IMR-90 (cell line): ENCODE measurements at regions not wholly inside any gene's neighbourhood (a gene's known extent, or its start where the extent isn't known, plus 50 kb on each side); places are given as distances from the start of the nearest gene placed in this dataset.

ENCODE experiments used
- ATAC-seq: fragments of 200-7000 bp; cut with Tn5 transposase; 2 replicates; pipeline ENCODE4 v1.9.1; 2020; ENCODE audit warnings: low read depth, mild to moderate bottlenecking, moderate library complexity
- BruUV-seq: library from RNA; stranded (reverse); fragments of 400-500 nt; replicated peaks from 2 replicates; lab custom pipeline; 2021; lab: Mats Ljungman, UMichigan
- CTCF ChIA-PET: fragments of 300-600 bp; formaldehyde crosslinking; extraction: SDS; loops from one replicate; lab custom pipeline; 2021; ENCODE audit warnings: antibody characterized with exemption; lab: Yijun Ruan, JAX
- POLR2A ChIA-PET: fragments of 300-600 bp; sonication (Branson Sonifier 250); formaldehyde crosslinking; loops from one replicate; lab custom pipeline; 2022; ENCODE audit warnings: antibody characterized with exemption; ENCODE audit not compliant: unreplicated experiment; lab: Charles Lee
- DNase-seq: peaks from one replicate; pipeline ENCODE4 v3.0.0; 2013
- H2AFZ ChIP-seq: replicated peaks from 2 replicates; pipeline ENCODE3; 2013; ENCODE audit warnings: low read length, mild to moderate bottlenecking; ENCODE audit not compliant: poor library complexity
- H2AK5ac ChIP-seq: 2 replicates; pipeline ENCODE4 v1.6.1; 2013; ENCODE audit warnings: low read depth, low read length, inconsistent platforms
- H2AK9ac ChIP-seq: replicated peaks from 2 replicates; pipeline ENCODE3; 2013; ENCODE audit warnings: mild to moderate bottlenecking, low read depth, low read length, moderate library complexity; ENCODE audit not compliant: poor library complexity
- H2BK120ac ChIP-seq: 2 replicates; pipeline ENCODE4 v1.6.1; 2013; ENCODE audit warnings: low read depth, low read length, inconsistent platforms
- H2BK15ac ChIP-seq: 3 replicates; pipeline ENCODE4 v1.6.1; 2013; ENCODE audit warnings: low read depth, low read length, inconsistent platforms
- H2BK20ac ChIP-seq: 2 replicates; pipeline ENCODE4 v1.6.1; 2013; ENCODE audit warnings: low read depth, mild to moderate bottlenecking, inconsistent platforms, low read length, moderate library complexity
- H2BK5ac ChIP-seq: 2 replicates; pipeline ENCODE4 v1.6.1; 2013; ENCODE audit warnings: mild to moderate bottlenecking, low read depth, low read length, inconsistent platforms; ENCODE audit not compliant: poor library complexity, severe bottlenecking
- H3K14ac ChIP-seq: replicated peaks from 2 replicates; pipeline ENCODE4 v1.6.1; 2013; ENCODE audit warnings: low read depth, low read length, inconsistent platforms
- H3K18ac ChIP-seq: 2 replicates; pipeline ENCODE4 v1.6.1; 2013; ENCODE audit warnings: low read depth, low read length, control low read depth
- H3K23ac ChIP-seq: 2 replicates; pipeline ENCODE4 v1.6.1; 2013; ENCODE audit warnings: low read depth, low read length, inconsistent platforms
- H3K27ac ChIP-seq: 2 replicates; pipeline ENCODE4 v1.5.1; 2013; ENCODE audit warnings: mild to moderate bottlenecking, control low read depth, low read length; ENCODE audit not compliant: insufficient read depth
- H3K27me3 ChIP-seq: 2 replicates; pipeline ENCODE4 v1.6.1; 2013; ENCODE audit warnings: low read length; ENCODE audit not compliant: control insufficient read depth, insufficient read depth
- H3K36me3 ChIP-seq: 2 replicates; pipeline ENCODE4 v1.6.1; 2013; ENCODE audit warnings: low read length, mixed read lengths; ENCODE audit not compliant: control insufficient read depth, insufficient read depth
- H3K4ac ChIP-seq: 2 replicates; pipeline ENCODE4 v1.6.1; 2013; ENCODE audit warnings: low read depth, low read length, inconsistent platforms
- H3K4me1 ChIP-seq: 2 replicates; pipeline ENCODE4 v1.6.1; 2013; ENCODE audit warnings: low read length, mixed read lengths; ENCODE audit not compliant: control insufficient read depth, insufficient read depth
- H3K4me2 ChIP-seq: 2 replicates; pipeline ENCODE4 v1.6.1; 2013; ENCODE audit warnings: low read depth, mild to moderate bottlenecking, control low read depth, low read length, moderate library complexity
- H3K4me3 ChIP-seq: 2 replicates; pipeline ENCODE4 v1.5.1; 2013; ENCODE audit warnings: low read depth, mild to moderate bottlenecking, control low read depth, low read length, moderate library complexity; ENCODE audit not compliant: insufficient read depth
- H3K56ac ChIP-seq: 2 replicates; pipeline ENCODE4 v1.6.1; 2013; ENCODE audit warnings: low read length, inconsistent platforms; ENCODE audit not compliant: insufficient read depth; ENCODE audit errors: extremely low read depth
- H3K79me1 ChIP-seq, 2 experiments: 2 replicates each; pipeline ENCODE4 v1.6.1; 2013; ENCODE audit warnings: low read length in 2 of 2, inconsistent platforms in 1 of 2, low read depth in 1 of 2
- H3K9ac ChIP-seq: 2 replicates; pipeline ENCODE4 v1.6.1; 2013; ENCODE audit warnings: low read depth, low read length, control low read depth
- H3K9me1 ChIP-seq: 2 replicates; pipeline ENCODE4 v1.6.1; 2013; ENCODE audit warnings: low read length, inconsistent platforms; ENCODE audit not compliant: insufficient read depth
- H3K9me3 ChIP-seq: 2 replicates; pipeline ENCODE4 v1.6.1; 2013; ENCODE audit warnings: low read length; ENCODE audit not compliant: control insufficient read depth, insufficient read depth
- H4K20me1 ChIP-seq: 2 replicates; pipeline ENCODE4 v1.6.1; 2013; ENCODE audit warnings: low read length, inconsistent platforms; ENCODE audit not compliant: insufficient read depth
- H4K5ac ChIP-seq: 2 replicates; pipeline ENCODE4 v1.6.1; 2013; ENCODE audit warnings: mild to moderate bottlenecking, low read depth, low read length, control low read depth
- H4K8ac ChIP-seq, 2 experiments: 2 replicates each; pipeline ENCODE4 v1.6.1; 2013; ENCODE audit warnings: low read depth in 2 of 2, low read length in 2 of 2, control low read depth in 1 of 2, inconsistent platforms in 1 of 2
- H4K91ac ChIP-seq: 2 replicates; pipeline ENCODE4 v1.6.1; 2013; ENCODE audit warnings: low read depth, low read length, inconsistent platforms; ENCODE audit not compliant: insufficient read depth
- BHLHE40 ChIP-seq: fragments of 150-350 bp; IDR thresholded peaks from 2 replicates; pipeline ENCODE4 v1.6.1; 2016; ENCODE audit warnings: mild to moderate bottlenecking, low read depth, low read length
- CEBPB ChIP-seq: IDR thresholded peaks from 2 replicates; pipeline ENCODE4 v1.6.1; 2012; ENCODE audit warnings: low read depth, low read length, improper control_type of control experiment
- CHD1 ChIP-seq: IDR thresholded peaks from 2 replicates; pipeline ENCODE4 v1.6.1; 2012; ENCODE audit warnings: low read depth, low read length, improper control_type of control experiment
- ELK1 ChIP-seq: fragments of 150-350 bp; IDR thresholded peaks from 2 replicates; pipeline ENCODE4 v1.6.1; 2016; ENCODE audit warnings: low read depth, mild to moderate bottlenecking, low read length, moderate library complexity, borderline replicate concordance
- FOS ChIP-seq: fragments of 150-350 bp; IDR thresholded peaks from 2 replicates; pipeline ENCODE4 v1.6.1; 2016; ENCODE audit warnings: low read depth, low read length
- MAFK ChIP-seq: IDR thresholded peaks from 2 replicates; pipeline ENCODE4 v1.6.1; 2012; ENCODE audit warnings: low read depth, low read length, improper control_type of control experiment
- MAZ ChIP-seq: IDR thresholded peaks from 2 replicates; pipeline ENCODE4 v1.6.1; 2012; ENCODE audit warnings: low read depth, mild to moderate bottlenecking, low read length, improper control_type of control experiment, moderate library complexity, borderline replicate concordance
- MXI1 ChIP-seq: IDR thresholded peaks from 2 replicates; pipeline ENCODE4 v1.6.1; 2012; ENCODE audit warnings: low read depth, mild to moderate bottlenecking, low read length, moderate library complexity, borderline replicate concordance
- NFE2L2 ChIP-seq: fragments of 150-350 bp; IDR thresholded peaks from 2 replicates; pipeline ENCODE4 v1.6.1; 2016; ENCODE audit warnings: low read depth, mild to moderate bottlenecking, low read length
- POLR2A ChIP-seq: IDR thresholded peaks from 2 replicates; pipeline ENCODE4 v1.6.1; 2012; ENCODE audit warnings: mild to moderate bottlenecking, low read depth, low read length
- RAD21 ChIP-seq: IDR thresholded peaks from 2 replicates; pipeline ENCODE4 v1.6.1; 2012; ENCODE audit warnings: low read length, improper control_type of control experiment
- RCOR1 ChIP-seq: IDR thresholded peaks from 2 replicates; pipeline ENCODE4 v1.6.1; 2012; ENCODE audit warnings: mild to moderate bottlenecking, low read length, improper control_type of control experiment; ENCODE audit not compliant: insufficient replicate concordance
- RFX5 ChIP-seq: IDR thresholded peaks from 2 replicates; pipeline ENCODE4 v1.8.0; 2012; ENCODE audit warnings: low read depth, mild to moderate bottlenecking, low read length, moderate library complexity
- SMC3 ChIP-seq: fragments of 150-350 bp; IDR thresholded peaks from 2 replicates; pipeline ENCODE4 v1.6.1; 2016; ENCODE audit warnings: low read depth, mild to moderate bottlenecking, antibody characterized with exemption, low read length, moderate library complexity
- USF2 ChIP-seq: fragments of 150-350 bp; IDR thresholded peaks from 2 replicates; pipeline ENCODE4 v1.6.1; 2017; ENCODE audit warnings: mild to moderate bottlenecking, antibody characterized with exemption, low read length, low read depth
- WGBS, 2 experiments: methylation state at CpG; one replicate each; pipeline versions ENCODE4 v1.1.5 to v1.1.7; 2013; ENCODE audit warnings: missing lambda C conversion rate in 2 of 2; ENCODE audit not compliant: insufficient read length in 1 of 2; ENCODE audit errors: extremely low coverage in 2 of 2; 5-methylcytosine and 5-hydroxymethylcytosine counted together
- dilution Hi-C: fragments of 300-500 bp; cut with HindIII; formaldehyde crosslinking; loops from one replicate; pipeline ENCODE4 v1.14.3; 2018; ENCODE audit warnings: low sequenced_read_pairs; ENCODE audit not compliant: unreplicated experiment
- in situ Hi-C: fragments of 300-500 bp; cut with MboI; formaldehyde crosslinking; loops from 3 replicates; pipeline ENCODE4 v1.14.3; 2019; ENCODE audit warnings: low sequenced_read_pairs, inconsistent platforms, mixed read lengths
- intact Hi-C: fragments of 100-400 bp; cut with micrococcal nuclease; formaldehyde crosslinking; loops from 2 replicates; pipeline ENCODE4 v1.10.0; 2022
- TF ChIP-seq, protein P1 (sequence below): conservative IDR thresholded peaks from 2 replicates; pipeline ENCODE4 v1.5.1; 2012; ENCODE audit warnings: mild to moderate bottlenecking, low read depth, low read length, improper control_type of control experiment

GRCh38 chr11:43035086-43035485, 276.7 kb upstream of the API5 start:
- Histone ChIP-seq H3K79me1 (no peaks in the 10 kb centered on the region), H3K23ac (no peak overlapping the region), H2AK5ac (no peak overlapping the region), H3K18ac (no peak overlapping the region), H3K36me3 (no peaks in the 10 kb centered on the region), H4K91ac (no peak overlapping the region), H4K8ac (no peak overlapping the region), H3K4ac (no peak overlapping the region), H4K20me1 (no peaks in the 10 kb centered on the region), H3K9ac (no peak overlapping the region), H2AK9ac (no peak overlapping the region), H3K4me3 (no peak overlapping the region), H3K56ac (no peak overlapping the region), H2BK120ac (no peak overlapping the region), H2BK5ac (no peak overlapping the region), H3K4me1 (no peaks in the 10 kb centered on the region), H4K5ac (no peak overlapping the region), H3K14ac (no peak overlapping the region), H3K4me2 (no peak overlapping the region), H2AFZ (no peak overlapping the region), H2BK20ac (no peak overlapping the region), H3K9me3 (peaks cover 10% of the 10 kb centered on the region), H3K27ac (no peak overlapping the region), H3K9me1 (no peaks in the 10 kb centered on the region), H3K27me3 (no peaks in the 10 kb centered on the region), H2BK15ac (no peak overlapping the region)
- DNase-seq: no peak
- WGBS, 2 experiments: 33% methylated on average over 1 of the region's 3 CpGs; no CpG with 5 or more reads in 1 of the 2 experiments
- TF ChIP-seq BHLHE40 (no peak), NFE2L2 (no peak), POLR2A (no peak), MAFK (no peak), USF2 (no peak), CEBPB (no peak), ELK1 (no peak), RCOR1 (no peak), RFX5 (no peak), MXI1 (no peak), CHD1 (no peak), SMC3 (no peak), FOS (no peak), MAZ (no peak), RAD21 (no peak)
- TF ChIP-seq, protein P1, sequence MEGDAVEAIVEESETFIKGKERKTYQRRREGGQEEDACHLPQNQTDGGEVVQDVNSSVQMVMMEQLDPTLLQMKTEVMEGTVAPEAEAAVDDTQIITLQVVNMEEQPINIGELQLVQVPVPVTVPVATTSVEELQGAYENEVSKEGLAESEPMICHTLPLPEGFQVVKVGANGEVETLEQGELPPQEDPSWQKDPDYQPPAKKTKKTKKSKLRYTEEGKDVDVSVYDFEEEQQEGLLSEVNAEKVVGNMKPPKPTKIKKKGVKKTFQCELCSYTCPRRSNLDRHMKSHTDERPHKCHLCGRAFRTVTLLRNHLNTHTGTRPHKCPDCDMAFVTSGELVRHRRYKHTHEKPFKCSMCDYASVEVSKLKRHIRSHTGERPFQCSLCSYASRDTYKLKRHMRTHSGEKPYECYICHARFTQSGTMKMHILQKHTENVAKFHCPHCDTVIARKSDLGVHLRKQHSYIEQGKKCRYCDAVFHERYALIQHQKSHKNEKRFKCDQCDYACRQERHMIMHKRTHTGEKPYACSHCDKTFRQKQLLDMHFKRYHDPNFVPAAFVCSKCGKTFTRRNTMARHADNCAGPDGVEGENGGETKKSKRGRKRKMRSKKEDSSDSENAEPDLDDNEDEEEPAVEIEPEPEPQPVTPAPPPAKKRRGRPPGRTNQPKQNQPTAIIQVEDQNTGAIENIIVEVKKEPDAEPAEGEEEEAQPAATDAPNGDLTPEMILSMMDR: no peak
- CTCF ChIA-PET: no interaction called here
- in situ Hi-C loops (no loop called here), dilution Hi-C loops (no loop called here), intact Hi-C loops (no loop called here)
- POLR2A ChIA-PET: no interaction called here
- no peak for ATAC-seq
- no TSS peak for BruUV-seq
